ENCODE measurements at regions not wholly inside any gene's neighbourhood (a gene's known extent, or its start where the extent isn't known, plus 50 kb on each side); places are given as distances from the start of the nearest gene placed in this dataset.

DNA sequence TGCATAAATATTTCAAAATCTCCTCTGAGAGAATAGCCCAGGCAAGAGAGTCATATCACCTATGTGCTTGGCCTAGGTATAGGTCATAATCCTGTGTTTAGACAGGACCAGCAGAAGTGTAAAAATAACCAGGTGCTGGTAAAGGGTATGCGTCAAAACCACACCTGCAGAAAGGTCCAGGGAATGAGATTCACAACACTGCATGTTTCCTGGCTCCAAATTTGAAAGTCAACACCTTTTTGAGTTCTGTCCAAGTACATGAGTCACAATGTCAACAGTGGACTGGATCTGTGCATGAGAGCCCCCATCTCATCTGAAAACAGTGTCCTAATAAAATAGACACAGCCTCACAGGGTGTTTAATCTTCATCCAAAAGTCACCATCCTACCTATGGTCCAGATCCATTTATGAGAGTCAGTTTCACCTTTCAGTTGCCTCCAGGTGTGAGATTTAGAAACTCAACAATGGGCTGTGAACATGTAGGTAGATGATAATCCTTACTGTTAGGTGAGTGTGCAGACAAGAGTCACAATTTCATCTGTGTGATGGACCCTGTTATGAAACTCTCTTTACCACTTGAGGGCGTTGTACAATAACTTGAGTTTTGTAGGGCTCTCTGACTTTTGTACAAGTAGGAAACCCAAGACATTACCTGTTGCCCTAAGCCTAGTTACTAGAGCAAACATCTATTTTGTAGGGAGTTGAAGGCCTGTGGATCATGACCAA, 2100.7 kb downstream of the TP53TG3F start:
- TF ChIP-seq, protein P1, sequence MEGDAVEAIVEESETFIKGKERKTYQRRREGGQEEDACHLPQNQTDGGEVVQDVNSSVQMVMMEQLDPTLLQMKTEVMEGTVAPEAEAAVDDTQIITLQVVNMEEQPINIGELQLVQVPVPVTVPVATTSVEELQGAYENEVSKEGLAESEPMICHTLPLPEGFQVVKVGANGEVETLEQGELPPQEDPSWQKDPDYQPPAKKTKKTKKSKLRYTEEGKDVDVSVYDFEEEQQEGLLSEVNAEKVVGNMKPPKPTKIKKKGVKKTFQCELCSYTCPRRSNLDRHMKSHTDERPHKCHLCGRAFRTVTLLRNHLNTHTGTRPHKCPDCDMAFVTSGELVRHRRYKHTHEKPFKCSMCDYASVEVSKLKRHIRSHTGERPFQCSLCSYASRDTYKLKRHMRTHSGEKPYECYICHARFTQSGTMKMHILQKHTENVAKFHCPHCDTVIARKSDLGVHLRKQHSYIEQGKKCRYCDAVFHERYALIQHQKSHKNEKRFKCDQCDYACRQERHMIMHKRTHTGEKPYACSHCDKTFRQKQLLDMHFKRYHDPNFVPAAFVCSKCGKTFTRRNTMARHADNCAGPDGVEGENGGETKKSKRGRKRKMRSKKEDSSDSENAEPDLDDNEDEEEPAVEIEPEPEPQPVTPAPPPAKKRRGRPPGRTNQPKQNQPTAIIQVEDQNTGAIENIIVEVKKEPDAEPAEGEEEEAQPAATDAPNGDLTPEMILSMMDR (IDR thresholded peaks at IDR 0.05; ENCODE audit: low read depth, low read length) = peak; percentile 61
- no peak for TF ChIP-seq EZH2phosphoT487 (IDR thresholded peaks at IDR 0.05; ENCODE audit: low read depth)

All from OCI-LY3 (cell line).